Progenitor cell of endocrine pancreas (in vitro differentiated cells): ENCODE measurements at regions not wholly inside any gene's neighbourhood (a gene's known extent, or its start where the extent isn't known, plus 50 kb on each side); places are given as distances from the start of the nearest gene placed in this dataset.

Experiments
- DNase-seq: peaks from one replicate; pipeline ENCODE4 v3.0.0; 2021; ENCODE audit warnings: low spot score; ENCODE audit not compliant: unreplicated experiment
- H3K27ac Mint-ChIP-seq: 2 replicates; pipeline ENCODE4 v1.8.0; 2021; ENCODE audit warnings: mild to moderate bottlenecking, moderate library complexity, mixed read lengths
- H3K27me3 Mint-ChIP-seq: 2 replicates; pipeline ENCODE4 v1.8.0; 2021; ENCODE audit warnings: mixed read lengths
- H3K36me3 Mint-ChIP-seq: 2 replicates; pipeline ENCODE4 v1.8.0; 2022; ENCODE audit warnings: mixed read lengths; ENCODE audit not compliant: insufficient read depth
- H3K4me1 Mint-ChIP-seq: 2 replicates; pipeline ENCODE4 v1.8.0; 2021; ENCODE audit warnings: low read depth, mixed read lengths
- H3K4me3 Mint-ChIP-seq: 2 replicates; pipeline ENCODE4 v1.8.0; 2021; ENCODE audit warnings: low read depth, mild to moderate bottlenecking, moderate library complexity, mixed read lengths
- H3K9me3 Mint-ChIP-seq: 2 replicates; pipeline ENCODE4 v1.8.0; 2021; ENCODE audit warnings: low read depth, mixed read lengths
- TF ChIP-seq, protein P1 (sequence below): fragments of 200-600 bp; sonication (generic); IDR thresholded peaks from one replicate; pipeline ENCODE4 v1.5.0; 2021; ENCODE audit warnings: antibody characterized with exemption, mild to moderate bottlenecking; ENCODE audit not compliant: unreplicated experiment

DNA sequence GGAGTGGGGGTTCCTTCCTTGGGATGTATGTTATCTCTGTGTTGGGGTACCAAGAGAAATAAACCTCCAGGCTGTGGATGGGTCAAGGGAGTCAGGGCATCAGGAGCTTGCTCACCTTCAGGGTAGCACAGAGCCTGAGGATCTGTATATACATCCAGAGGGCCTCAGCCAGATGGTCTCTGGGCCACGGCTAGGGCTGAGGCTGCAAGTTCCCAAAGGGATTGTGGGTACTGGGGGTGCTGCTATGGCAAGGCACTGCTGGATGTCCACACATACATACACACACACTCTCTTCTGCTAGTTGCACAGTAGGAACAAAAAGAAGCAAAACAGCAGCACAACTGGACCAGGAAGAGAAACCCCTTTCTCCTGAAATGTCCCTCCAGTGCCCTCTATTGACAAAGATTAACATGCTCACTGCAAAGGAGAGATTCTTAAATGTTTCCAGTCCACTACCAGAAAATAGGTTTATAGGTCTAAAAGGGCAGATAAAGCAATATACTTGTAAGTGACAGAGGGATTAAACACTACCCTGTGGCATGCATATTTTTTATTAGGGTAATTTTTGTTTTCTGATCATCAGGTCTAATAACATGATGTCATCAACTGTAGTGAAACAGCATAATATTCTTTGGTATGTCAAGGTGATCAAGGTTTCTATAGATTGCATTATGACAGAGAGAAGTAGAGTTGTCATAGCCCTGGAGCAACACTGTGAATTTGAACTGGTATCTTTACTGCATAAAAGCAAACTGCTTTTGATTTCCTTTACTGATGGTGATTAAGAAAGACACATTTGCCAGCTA, 56.3 kb upstream of the KCNN2 start:
- Mint-ChIP-seq H3K27me3 (no peaks in the 10 kb centered on the region), H3K4me3 (no peak overlapping the region), H3K4me1 (no peaks in the 10 kb centered on the region), H3K36me3 (no peaks in the 10 kb centered on the region), H3K9me3 (no peaks in the 10 kb centered on the region), H3K27ac (no peak overlapping the region)
- no peak for DNase-seq
- TF ChIP-seq, protein P1, sequence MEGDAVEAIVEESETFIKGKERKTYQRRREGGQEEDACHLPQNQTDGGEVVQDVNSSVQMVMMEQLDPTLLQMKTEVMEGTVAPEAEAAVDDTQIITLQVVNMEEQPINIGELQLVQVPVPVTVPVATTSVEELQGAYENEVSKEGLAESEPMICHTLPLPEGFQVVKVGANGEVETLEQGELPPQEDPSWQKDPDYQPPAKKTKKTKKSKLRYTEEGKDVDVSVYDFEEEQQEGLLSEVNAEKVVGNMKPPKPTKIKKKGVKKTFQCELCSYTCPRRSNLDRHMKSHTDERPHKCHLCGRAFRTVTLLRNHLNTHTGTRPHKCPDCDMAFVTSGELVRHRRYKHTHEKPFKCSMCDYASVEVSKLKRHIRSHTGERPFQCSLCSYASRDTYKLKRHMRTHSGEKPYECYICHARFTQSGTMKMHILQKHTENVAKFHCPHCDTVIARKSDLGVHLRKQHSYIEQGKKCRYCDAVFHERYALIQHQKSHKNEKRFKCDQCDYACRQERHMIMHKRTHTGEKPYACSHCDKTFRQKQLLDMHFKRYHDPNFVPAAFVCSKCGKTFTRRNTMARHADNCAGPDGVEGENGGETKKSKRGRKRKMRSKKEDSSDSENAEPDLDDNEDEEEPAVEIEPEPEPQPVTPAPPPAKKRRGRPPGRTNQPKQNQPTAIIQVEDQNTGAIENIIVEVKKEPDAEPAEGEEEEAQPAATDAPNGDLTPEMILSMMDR, result peak; percentile 53

DNA sequence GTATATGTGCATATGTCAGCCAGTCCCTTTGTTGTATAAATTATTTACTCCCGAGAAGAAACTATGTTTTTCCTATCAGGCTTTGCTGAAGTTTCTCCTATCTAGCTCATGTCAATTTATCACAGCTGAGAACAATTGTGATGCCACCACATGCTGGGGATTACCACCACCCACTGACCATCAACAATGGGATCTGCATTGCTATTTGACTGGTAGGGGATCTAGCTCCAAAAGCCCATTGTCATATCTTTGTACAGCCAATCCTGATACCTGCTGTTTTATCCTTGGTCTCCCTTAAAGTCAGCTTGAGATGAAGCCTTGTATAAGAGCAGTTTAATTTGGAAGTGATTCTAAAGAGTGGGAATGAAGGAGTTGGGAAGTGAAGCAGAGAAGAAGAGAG, 53.9 kb upstream of the KCNN2 start:
- no peaks in the 10 kb centered on the region for H3K27me3 Mint-ChIP-seq
- no peak for DNase-seq
- H3K36me3 Mint-ChIP-seq, result no peaks in the 10 kb centered on the region
- no peak overlapping the region for H3K4me3 Mint-ChIP-seq
- TF ChIP-seq, protein P1, result no peak
- H3K4me1 Mint-ChIP-seq, result no peaks in the 10 kb centered on the region
- H3K9me3 Mint-ChIP-seq, result no peaks in the 10 kb centered on the region
- no peak overlapping the region for H3K27ac Mint-ChIP-seq

DNA sequence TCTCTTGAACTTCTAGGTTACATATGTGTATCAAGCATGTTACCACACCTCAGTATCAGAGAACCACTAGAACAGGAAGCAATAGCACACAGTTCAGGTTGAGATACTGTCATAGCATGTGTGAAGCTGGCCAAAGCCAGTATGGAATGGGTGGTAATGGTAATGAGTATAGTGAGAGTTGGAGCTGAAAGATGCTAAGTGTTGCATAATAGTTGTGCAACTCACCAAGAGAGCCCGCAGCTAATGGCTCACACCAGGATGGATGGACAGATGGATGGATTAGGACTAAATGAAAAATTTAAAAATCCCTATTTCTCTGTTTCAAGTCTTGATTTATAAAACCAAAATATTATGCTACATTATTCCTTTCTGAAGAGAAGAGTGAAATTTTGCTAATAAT, 53.4 kb upstream of the KCNN2 start:
- no peaks in the 10 kb centered on the region for H3K4me1 Mint-ChIP-seq
- H3K27me3 Mint-ChIP-seq, result no peaks in the 10 kb centered on the region
- H3K4me3 Mint-ChIP-seq, result no peak overlapping the region
- no peaks in the 10 kb centered on the region for H3K9me3 Mint-ChIP-seq
- no peak for DNase-seq
- TF ChIP-seq, protein P1, result no peak
- no peak overlapping the region for H3K27ac Mint-ChIP-seq
- H3K36me3 Mint-ChIP-seq, result no peaks in the 10 kb centered on the region

DNA sequence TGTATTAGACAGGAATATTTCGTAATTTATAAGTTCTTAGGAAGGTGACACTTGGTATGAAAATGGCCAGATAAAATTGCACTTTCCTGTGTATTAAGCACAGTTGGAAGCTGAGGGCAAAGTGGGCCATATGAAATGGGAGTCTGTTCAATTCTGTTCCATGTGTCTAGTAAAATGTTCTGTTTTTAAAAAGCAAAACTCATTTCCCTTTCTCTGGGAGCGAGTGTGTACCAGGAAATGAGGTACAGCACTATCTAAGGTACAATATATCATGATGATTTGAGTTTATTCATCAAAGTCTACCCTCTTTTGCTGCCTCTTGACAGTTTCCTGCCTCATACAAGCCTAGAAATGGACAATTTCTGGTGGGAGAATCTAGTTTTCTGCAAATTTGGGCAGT, 51.2 kb upstream of the KCNN2 start:
- no peak overlapping the region for H3K4me3 Mint-ChIP-seq
- H3K36me3 Mint-ChIP-seq, result no peaks in the 10 kb centered on the region

DNA sequence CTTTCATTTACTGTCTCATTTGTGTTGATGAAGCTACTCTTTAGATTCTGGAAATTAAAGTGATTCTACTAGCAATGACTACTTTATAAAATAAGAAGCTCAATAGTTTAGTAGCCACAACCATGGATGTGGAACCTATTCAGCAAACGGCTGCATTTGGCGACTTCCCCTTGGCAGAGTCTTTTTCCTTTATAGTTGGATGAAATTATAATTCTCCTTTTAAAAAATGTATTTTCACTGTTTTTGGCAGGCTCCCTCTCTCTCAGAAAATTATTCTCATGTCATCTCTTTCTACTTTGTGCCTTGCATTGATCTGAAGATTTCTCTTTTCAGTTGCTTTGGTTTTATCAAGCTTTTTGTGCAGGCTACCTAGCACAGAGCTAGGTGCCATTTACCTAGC, 50.6 kb upstream of the KCNN2 start:
- Mint-ChIP-seq H3K36me3 (no peaks in the 10 kb centered on the region), H3K27ac (no peak overlapping the region), H3K27me3 (no peaks in the 10 kb centered on the region), H3K4me3 (no peak overlapping the region), H3K9me3 (no peaks in the 10 kb centered on the region), H3K4me1 (no peaks in the 10 kb centered on the region)
- DNase-seq, result no peak
- TF ChIP-seq, protein P1, result no peak

More for the DNA sequence above, 51.2 kb upstream of the KCNN2 start:
- no peaks in the 10 kb centered on the region for H3K4me1 Mint-ChIP-seq
- H3K9me3 Mint-ChIP-seq, result no peaks in the 10 kb centered on the region
- TF ChIP-seq, protein P1, result no peak
- DNase-seq, result no peak
- no peak overlapping the region for H3K27ac Mint-ChIP-seq
- H3K27me3 Mint-ChIP-seq, result no peaks in the 10 kb centered on the region
